ENCODE measurements at regions not wholly inside any gene's neighbourhood (a gene's known extent, or its start where the extent isn't known, plus 50 kb on each side); places are given as distances from the start of the nearest gene placed in this dataset.

DNA sequence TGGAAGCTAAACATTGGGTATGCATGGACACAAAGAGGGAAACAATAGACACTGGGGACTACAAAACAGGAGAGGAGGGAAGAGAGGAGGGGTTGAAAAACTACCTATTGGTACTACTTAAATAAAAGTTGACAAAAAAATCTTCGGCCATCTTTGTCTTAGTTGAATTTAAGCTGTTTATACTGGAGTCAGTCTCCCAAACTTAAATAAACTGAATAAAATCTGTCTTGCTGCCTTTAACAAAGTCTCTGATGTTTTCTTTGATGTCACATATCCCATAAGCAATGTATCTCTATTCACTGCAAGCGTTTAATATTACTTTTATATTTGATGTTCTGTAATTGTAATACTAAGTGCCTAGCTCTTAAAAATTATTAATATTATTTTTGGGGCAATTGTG is 409.2 kb upstream of the EPHA7 start:
- Histone ChIP-seq H3K4me3 (replicated peaks in 1 of 3) (no peak overlapping the region), H3K36me3 (no peaks in the 10 kb centered on the region), H3K27ac (no peak overlapping the region), H3K4me1 (no peaks in the 10 kb centered on the region), H3K27me3 (no peaks in the 10 kb centered on the region), H3K9me3 (no peaks in the 10 kb centered on the region)
- no peak for DNase-seq
- intact Hi-C loops (cut with DNase I) = no loop called here
- WGBS, 2 donors = 88 to 93% methylated on average over 2 of the region's 2 CpGs
- TF ChIP-seq, protein P1, sequence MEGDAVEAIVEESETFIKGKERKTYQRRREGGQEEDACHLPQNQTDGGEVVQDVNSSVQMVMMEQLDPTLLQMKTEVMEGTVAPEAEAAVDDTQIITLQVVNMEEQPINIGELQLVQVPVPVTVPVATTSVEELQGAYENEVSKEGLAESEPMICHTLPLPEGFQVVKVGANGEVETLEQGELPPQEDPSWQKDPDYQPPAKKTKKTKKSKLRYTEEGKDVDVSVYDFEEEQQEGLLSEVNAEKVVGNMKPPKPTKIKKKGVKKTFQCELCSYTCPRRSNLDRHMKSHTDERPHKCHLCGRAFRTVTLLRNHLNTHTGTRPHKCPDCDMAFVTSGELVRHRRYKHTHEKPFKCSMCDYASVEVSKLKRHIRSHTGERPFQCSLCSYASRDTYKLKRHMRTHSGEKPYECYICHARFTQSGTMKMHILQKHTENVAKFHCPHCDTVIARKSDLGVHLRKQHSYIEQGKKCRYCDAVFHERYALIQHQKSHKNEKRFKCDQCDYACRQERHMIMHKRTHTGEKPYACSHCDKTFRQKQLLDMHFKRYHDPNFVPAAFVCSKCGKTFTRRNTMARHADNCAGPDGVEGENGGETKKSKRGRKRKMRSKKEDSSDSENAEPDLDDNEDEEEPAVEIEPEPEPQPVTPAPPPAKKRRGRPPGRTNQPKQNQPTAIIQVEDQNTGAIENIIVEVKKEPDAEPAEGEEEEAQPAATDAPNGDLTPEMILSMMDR (IDR thresholded peaks at IDR 0.05) = no peak
- no peak for TF ChIP-seq POLR2A (IDR thresholded peaks at IDR 0.05)

DNA sequence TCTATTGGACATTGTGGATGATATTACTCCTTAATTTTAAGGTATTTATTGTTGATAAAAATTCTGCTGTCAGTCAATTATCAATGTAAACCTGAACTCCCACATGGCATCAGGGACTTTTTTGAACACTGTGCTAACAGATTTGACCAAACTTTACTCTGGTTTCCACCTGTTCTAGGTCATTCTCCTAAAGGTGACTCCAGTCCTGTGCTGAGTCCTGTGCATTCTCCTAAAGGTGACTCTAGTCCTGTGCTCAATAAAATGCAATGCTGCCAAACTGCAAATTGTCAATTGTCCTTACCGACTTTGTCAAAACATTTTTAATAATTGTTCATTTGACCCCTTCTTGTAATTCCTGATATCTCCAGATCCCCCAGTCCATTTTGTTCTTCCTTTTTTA is 408.4 kb upstream of the EPHA7 start:
- no peaks in the 10 kb centered on the region for H3K9me3 ChIP-seq
- no peaks in the 10 kb centered on the region for H3K36me3 ChIP-seq
- H3K27ac ChIP-seq = no peak overlapping the region
- DNase-seq = no peak
- intact Hi-C loops (cut with DNase I) = no loop called here
- no peaks in the 10 kb centered on the region for H3K4me1 ChIP-seq
- 88 to 95% methylated on average over 1 of the region's 1 CpG for WGBS, 2 donors
- H3K4me3 ChIP-seq (replicated peaks in 1 of 3) = no peak overlapping the region
- TF ChIP-seq, protein P1 (IDR thresholded peaks at IDR 0.05) = no peak
- no peak for TF ChIP-seq POLR2A (IDR thresholded peaks at IDR 0.05)
- no peaks in the 10 kb centered on the region for H3K27me3 ChIP-seq

DNA sequence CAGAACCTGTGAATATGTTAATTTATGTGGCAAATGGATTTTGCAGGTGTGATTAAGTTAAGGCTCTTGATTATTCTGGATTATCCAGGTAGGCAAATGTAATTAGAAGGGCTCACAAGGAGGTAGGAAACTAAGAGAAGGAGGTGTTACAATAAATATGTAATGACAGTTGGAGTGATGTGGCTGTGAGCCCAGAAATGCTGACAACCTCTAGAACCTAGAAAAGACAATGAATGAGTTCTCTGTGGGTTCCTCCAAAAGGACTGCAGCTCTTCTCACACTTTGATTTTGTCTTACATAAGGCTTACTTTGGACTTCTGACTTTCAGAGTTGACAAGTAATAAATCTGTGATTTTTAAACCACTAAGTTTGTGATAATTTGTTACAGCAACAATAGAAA is 406.6 kb upstream of the EPHA7 start:
- Histone ChIP-seq H3K4me3 (replicated peaks in 1 of 3) (no peak overlapping the region), H3K4me1 (no peaks in the 10 kb centered on the region), H3K9me3 (no peaks in the 10 kb centered on the region), H3K27me3 (no peaks in the 10 kb centered on the region), H3K27ac (no peak overlapping the region), H3K36me3 (no peaks in the 10 kb centered on the region)
- DNase-seq = no peak
- TF ChIP-seq, protein P1 (IDR thresholded peaks at IDR 0.05) = no peak
- TF ChIP-seq POLR2A (IDR thresholded peaks at IDR 0.05) = no peak
- intact Hi-C loops (cut with DNase I) = no loop called here

DNA sequence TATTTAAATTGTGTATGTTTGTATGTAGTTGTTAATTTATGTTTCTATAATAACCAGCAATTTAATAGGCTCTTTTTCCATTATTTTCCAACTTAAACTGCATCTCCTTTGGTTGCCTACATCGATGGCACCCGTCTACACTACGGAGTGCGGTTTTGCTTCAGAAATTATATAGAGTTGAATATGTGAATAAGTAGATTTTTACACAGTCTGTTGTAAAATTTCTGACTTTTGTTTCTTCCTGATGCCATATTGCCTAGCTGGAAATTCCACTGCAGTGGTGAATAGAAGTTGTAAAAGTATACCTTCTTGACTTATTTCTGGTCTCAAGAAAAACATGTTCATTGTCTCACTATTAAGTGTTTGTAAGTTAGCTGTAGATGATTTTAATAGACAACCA is 404.1 kb upstream of the EPHA7 start:
- Histone ChIP-seq H3K27me3 (no peaks in the 10 kb centered on the region), H3K4me1 (no peaks in the 10 kb centered on the region), H3K4me3 (replicated peaks in 1 of 3) (no peak overlapping the region), H3K36me3 (no peaks in the 10 kb centered on the region), H3K9me3 (no peaks in the 10 kb centered on the region), H3K27ac (no peak overlapping the region)
- no peak for DNase-seq
- WGBS, 2 donors = 95 to 98% methylated on average over 4 of the region's 4 CpGs
- TF ChIP-seq, protein P1 (IDR thresholded peaks at IDR 0.05) = no peak
- no peak for TF ChIP-seq POLR2A (IDR thresholded peaks at IDR 0.05)
- intact Hi-C loops (cut with DNase I) = no loop called here

DNA sequence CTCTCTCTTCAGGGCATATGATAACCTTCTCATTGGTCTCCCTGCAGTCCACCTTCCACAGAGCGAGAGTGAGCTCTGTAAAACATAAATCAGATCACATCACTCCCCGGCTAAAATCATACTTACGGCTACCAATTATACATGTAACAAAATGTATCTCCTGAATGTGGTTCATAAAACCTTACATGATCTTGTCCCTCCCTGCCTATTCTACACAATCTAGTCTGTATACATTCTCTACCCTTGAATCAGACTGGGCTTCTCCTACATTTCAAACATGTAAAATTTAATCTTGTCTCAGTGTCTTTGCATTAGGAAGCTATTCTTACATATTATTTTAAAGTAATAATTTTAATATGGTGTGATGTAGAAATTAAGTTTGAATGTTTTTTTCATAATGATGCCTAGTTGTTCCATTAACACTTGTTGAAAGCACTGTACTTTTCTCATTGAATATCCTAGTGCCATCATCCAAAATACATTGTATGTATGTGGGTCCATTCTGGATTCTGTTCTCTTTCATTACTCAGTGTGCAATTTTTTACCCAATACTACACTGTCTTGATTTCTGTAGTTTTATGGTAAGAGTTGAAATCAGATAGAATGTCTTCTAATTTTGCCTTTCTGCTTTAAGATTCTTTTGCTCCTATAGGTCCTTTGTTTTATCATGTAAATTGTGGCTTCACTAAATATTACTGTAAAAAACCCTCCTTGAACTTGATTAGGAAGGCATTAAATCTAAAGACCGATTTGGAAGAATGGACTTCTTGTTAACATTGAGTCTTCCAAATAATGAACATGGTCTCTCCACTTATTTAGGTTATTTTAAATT is 403.3 kb upstream of the EPHA7 start:
- H3K9me3 ChIP-seq = no peaks in the 10 kb centered on the region
- H3K36me3 ChIP-seq = no peaks in the 10 kb centered on the region
- TF ChIP-seq, protein P1 (IDR thresholded peaks at IDR 0.05) = no peak
- TF ChIP-seq POLR2A (IDR thresholded peaks at IDR 0.05) = no peak
- no peak overlapping the region for H3K27ac ChIP-seq
- H3K4me3 ChIP-seq (replicated peaks in 1 of 3) = no peak overlapping the region
- WGBS, 2 donors = 97% methylated on average over 4 of the region's 4 CpGs
- intact Hi-C loops (cut with DNase I) = no loop called here
- H3K27me3 ChIP-seq = no peaks in the 10 kb centered on the region
- DNase-seq = no peak
- no peaks in the 10 kb centered on the region for H3K4me1 ChIP-seq

All from thyroid gland (tissue), 4 donors.